CD14-positive monocyte (primary cell): ENCODE measurements at regions not wholly inside any gene's neighbourhood (a gene's known extent, or its start where the extent isn't known, plus 50 kb on each side); places are given as distances from the start of the nearest gene placed in this dataset.

Source experiments
- DNase-seq, 3 donors: peaks; one replicate each; pipeline ENCODE4 v3.0.0-alpha.2; 2011 to 2022
- H2AFZ ChIP-seq: 2 replicates; pipeline ENCODE4 v1.6.0; 2012; ENCODE audit warnings: mild to moderate bottlenecking, low read depth, low read length, inconsistent platforms; ENCODE audit not compliant: insufficient read depth, poor library complexity, severe bottlenecking
- H3K27ac ChIP-seq, 2 donors: 1 replicate in 1 of 2; 2 replicates in 1 of 2; pipeline ENCODE4 v1.5.1; 2012 to 2013; ENCODE audit warnings: low read length in 2 of 2, control low read depth in 1 of 2, inconsistent platforms in 1 of 2, low read depth in 1 of 2, mild to moderate bottlenecking in 1 of 2
- H3K27me3 ChIP-seq, 2 donors: one replicate each; pipeline versions ENCODE4 v1.6.0 to v1.6.1; 2011 to 2013; ENCODE audit warnings: low read length in 2 of 2; ENCODE audit not compliant: control insufficient read depth in 2 of 2, insufficient read depth in 2 of 2
- H3K36me3 ChIP-seq, 2 donors: replicated peaks in 1 of 2; 1 replicate in 1 of 2; 2 replicates in 1 of 2; pipeline versions ENCODE4 v1.5.1 to v1.6.1; 2012 to 2013; ENCODE audit warnings: low read length in 2 of 2, control low read depth in 1 of 2, inconsistent platforms in 1 of 2, mild to moderate bottlenecking in 1 of 2; ENCODE audit not compliant: insufficient read depth in 2 of 2, control insufficient read depth in 1 of 2
- H3K4me1 ChIP-seq, 2 donors: 1 replicate in 1 of 2; 2 replicates in 1 of 2; pipeline versions ENCODE4 v1.5.1 to v1.6.1; 2012 to 2013; ENCODE audit warnings: low read length in 2 of 2, control low read depth in 1 of 2, inconsistent platforms in 1 of 2, mild to moderate bottlenecking in 1 of 2, moderate library complexity in 1 of 2; ENCODE audit not compliant: insufficient read depth in 2 of 2, control insufficient read depth in 1 of 2
- H3K4me2 ChIP-seq: replicated peaks from 2 replicates; pipeline ENCODE3; 2012; ENCODE audit warnings: low read length, moderate library complexity, mild to moderate bottlenecking; ENCODE audit not compliant: poor library complexity, severe bottlenecking; ENCODE audit errors: extremely low read depth
- H3K4me3 ChIP-seq, 3 experiments: fragments of 200-600 bp in 1 of 3; sonication (generic) in 1 of 3; replicated peaks in 1 of 3; 1 replicate in 2 of 3; 2 replicates in 1 of 3; pipeline ENCODE4 v1.5.1; 2011 to 2013; ENCODE audit warnings: low read length in 3 of 3, mild to moderate bottlenecking in 3 of 3, control low read depth in 2 of 3, low read depth in 2 of 3, inconsistent platforms in 1 of 3, moderate library complexity in 1 of 3
- H3K79me2 ChIP-seq: 2 replicates; pipeline ENCODE4 v1.6.0; 2012; ENCODE audit warnings: mild to moderate bottlenecking, control low read depth, inconsistent platforms, low read length, moderate library complexity; ENCODE audit not compliant: insufficient read depth
- H3K9ac ChIP-seq: 2 replicates; pipeline ENCODE4 v1.6.0; 2017; ENCODE audit warnings: low read length, mild to moderate bottlenecking; ENCODE audit not compliant: insufficient read depth, poor library complexity, severe bottlenecking
- H3K9me3 ChIP-seq, 2 donors: replicated peaks in 1 of 2; 1 replicate in 1 of 2; 2 replicates in 1 of 2; pipeline versions ENCODE4 v1.5.1 to v1.6.1; 2012 to 2013; ENCODE audit warnings: low read length in 2 of 2, control low read depth in 1 of 2; ENCODE audit not compliant: control insufficient read depth in 1 of 2, insufficient read depth in 1 of 2
- H4K20me1 ChIP-seq: 2 replicates; pipeline ENCODE4 v1.6.0; 2012; ENCODE audit warnings: mild to moderate bottlenecking, low read length, control low read depth, moderate library complexity; ENCODE audit not compliant: insufficient read depth
- H3K27ac Mint-ChIP-seq, 7 donors: one replicate each; pipeline ENCODE4 v1.8.0; 2020; ENCODE audit warnings: mild to moderate bottlenecking in 7 of 7, mixed read lengths in 7 of 7, moderate library complexity in 6 of 7, inconsistent platforms in 2 of 7
- H3K27me3 Mint-ChIP-seq, 3 donors: one replicate each; pipeline ENCODE4 v1.8.0; 2021 to 2022; ENCODE audit warnings: low read depth in 3 of 3, mild to moderate bottlenecking in 3 of 3, mixed read lengths in 3 of 3, moderate library complexity in 3 of 3, inconsistent platforms in 1 of 3
- H3K36me3 Mint-ChIP-seq, 2 donors: one replicate each; pipeline ENCODE4 v1.8.0; 2020; ENCODE audit warnings: mixed read lengths in 2 of 2, inconsistent platforms in 1 of 2, mild to moderate bottlenecking in 1 of 2
- H3K4me1 Mint-ChIP-seq: one replicate; pipeline ENCODE4 v1.8.0; 2020; ENCODE audit warnings: mild to moderate bottlenecking, mixed read lengths
- H3K4me3 Mint-ChIP-seq, 2 donors: one replicate each; pipeline ENCODE4 v1.8.0; 2020; ENCODE audit warnings: mild to moderate bottlenecking in 2 of 2, mixed read lengths in 2 of 2, moderate library complexity in 1 of 2
- H3K9me3 Mint-ChIP-seq, 7 donors: one replicate each; pipeline ENCODE4 v1.8.0; 2020 to 2022; ENCODE audit warnings: mixed read lengths in 7 of 7, mild to moderate bottlenecking in 6 of 7, moderate library complexity in 6 of 7, inconsistent platforms in 2 of 7
- CTCF ChIP-seq: fragments of 200-600 bp; IDR thresholded peaks from one replicate; pipeline ENCODE4 v1.8.0; 2022; ENCODE audit warnings: antibody characterized with exemption, mild to moderate bottlenecking
- WGBS: methylation state at CpG from one replicate; pipeline ENCODE4 v1.1.5; 2013; ENCODE audit warnings: missing lambda C conversion rate; ENCODE audit not compliant: insufficient coverage; 5-methylcytosine and 5-hydroxymethylcytosine counted together
- intact Hi-C, 2 donors: fragments of 100-400 bp; cut with micrococcal nuclease; formaldehyde crosslinking; loops; one replicate each; pipeline versions ENCODE4 v1.15.0 to v1.15.1; 2023

- no peaks in the 10 kb centered on the region for H3K4me1 Mint-ChIP-seq
- H3K27ac ChIP-seq = no peak overlapping the region
- no peaks in the 10 kb centered on the region for H3K79me2 ChIP-seq
- no peak overlapping the region for H3K27ac Mint-ChIP-seq
- H4K20me1 ChIP-seq = no peaks in the 10 kb centered on the region
- no peaks in the 10 kb centered on the region for H3K9me3 ChIP-seq
- peaks cover 0 to 14% (median 5%) of the 10 kb centered on the region in 7 donors for H3K9me3 Mint-ChIP-seq
- no peak for DNase-seq
- H3K36me3 Mint-ChIP-seq = no peaks in the 10 kb centered on the region
- H3K27me3 Mint-ChIP-seq = peaks cover 2 to 4% (median 4%) of the 10 kb centered on the region in 3 donors
- WGBS = no CpG with 5 or more reads among the region's 4 CpGs
- H3K4me1 ChIP-seq = no peaks in the 10 kb centered on the region
- no peak for TF ChIP-seq CTCF
- intact Hi-C loops = no loop called here
- H3K4me2 ChIP-seq = no peak overlapping the region
- H2AFZ ChIP-seq = no peak overlapping the region
- no peak overlapping the region for H3K9ac ChIP-seq
- H3K4me3 ChIP-seq = no peak overlapping the region
- H3K27me3 ChIP-seq = no peaks in the 10 kb centered on the region
- H3K4me3 Mint-ChIP-seq = no peak overlapping the region
- no peaks in the 10 kb centered on the region for H3K36me3 ChIP-seq
Measured at GRCh38 chr16:54867302-54867832, 63.3 kb upstream of the IRX5 start.

GRCh38 chr16:54862529-54862928, 68.1 kb upstream of the IRX5 start:
- Histone ChIP-seq H3K27me3 (no peaks in the 10 kb centered on the region), H3K4me3 (no peak overlapping the region), H3K4me2 (no peak overlapping the region), H3K79me2 (no peaks in the 10 kb centered on the region), H3K27ac (no peak overlapping the region), H3K9me3 (no peaks in the 10 kb centered on the region), H3K4me1 (no peaks in the 10 kb centered on the region), H3K36me3 (no peaks in the 10 kb centered on the region), H3K9ac (no peak overlapping the region), H2AFZ (no peak overlapping the region), H4K20me1 (no peaks in the 10 kb centered on the region)
- TF ChIP-seq CTCF = no peak
- Mint-ChIP-seq H3K9me3 (peaks cover 0 to 7% (median 3%) of the 10 kb centered on the region in 7 donors), H3K27me3 (peaks cover 0 to 4% (median 4%) of the 10 kb centered on the region in 3 donors), H3K4me1 (no peaks in the 10 kb centered on the region), H3K36me3 (no peaks in the 10 kb centered on the region), H3K4me3 (no peak overlapping the region), H3K27ac (no peak overlapping the region)
- 100% methylated on average over 1 of the region's 9 CpGs for WGBS
- intact Hi-C loops = no loop called here
- no peak for DNase-seq
